SH-SY5Y (cell line): ENCODE measurements at regions not wholly inside any gene's neighbourhood (a gene's known extent, or its start where the extent isn't known, plus 50 kb on each side); places are given as distances from the start of the nearest gene placed in this dataset.

Experiments
- GATA2 ChIP-seq: IDR thresholded peaks from 2 replicates; pipeline ENCODE4 v1.6.1; 2011; ENCODE audit warnings: mild to moderate bottlenecking, low read depth, low read length
- GATA3 ChIP-seq: IDR thresholded peaks from 2 replicates; pipeline ENCODE4 v1.6.1; 2011; ENCODE audit warnings: low read depth, mild to moderate bottlenecking, low read length, moderate library complexity

- TF ChIP-seq GATA2 (no peak), GATA3 (no peak)
These were observed 460.8 kb upstream of the HS6ST1 start for GRCh38 chr2:128779301-128780095.

DNA sequence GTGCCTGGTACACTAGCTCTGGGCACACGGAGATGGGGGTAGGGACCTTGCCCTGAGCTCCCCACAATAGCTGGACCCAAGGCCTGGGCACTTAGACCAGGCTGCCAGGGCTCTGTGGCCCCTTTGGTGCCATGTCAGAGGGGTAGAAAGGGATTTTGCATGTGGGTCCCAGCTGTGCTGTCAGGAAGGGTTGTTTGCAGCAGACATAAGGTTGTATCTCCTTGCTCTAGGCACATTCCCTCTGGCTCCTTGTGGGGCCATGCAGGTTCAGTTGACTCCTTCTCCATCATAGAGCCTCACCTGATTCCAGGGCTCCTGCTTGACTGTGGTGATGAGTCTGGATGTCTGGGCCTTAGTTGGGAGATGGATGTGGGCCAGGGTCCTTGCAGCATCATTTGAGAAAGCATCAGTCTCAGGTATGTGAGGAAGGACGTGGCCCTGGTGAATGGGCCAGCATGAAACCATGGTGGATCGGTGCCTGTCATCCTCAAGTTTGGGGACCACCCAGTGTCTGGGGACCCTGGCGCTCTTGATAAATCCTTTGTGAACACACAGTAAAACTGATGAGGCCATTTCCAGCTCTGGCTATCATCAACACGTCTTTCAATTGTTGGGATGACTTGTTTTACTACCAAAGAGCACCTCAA is 461.9 kb upstream of the HS6ST1 start:
- TF ChIP-seq GATA3 (no peak), GATA2 (no peak)

- no peak for TF ChIP-seq GATA3
- TF ChIP-seq GATA2, result no peak
These were observed 462.5 kb upstream of the HS6ST1 start for GRCh38 chr2:128781166-128781565.

GRCh38 chr2:128781585-128782385 is 463.1 kb upstream of the HS6ST1 start:
- TF ChIP-seq GATA2, result no peak
- no peak for TF ChIP-seq GATA3

DNA sequence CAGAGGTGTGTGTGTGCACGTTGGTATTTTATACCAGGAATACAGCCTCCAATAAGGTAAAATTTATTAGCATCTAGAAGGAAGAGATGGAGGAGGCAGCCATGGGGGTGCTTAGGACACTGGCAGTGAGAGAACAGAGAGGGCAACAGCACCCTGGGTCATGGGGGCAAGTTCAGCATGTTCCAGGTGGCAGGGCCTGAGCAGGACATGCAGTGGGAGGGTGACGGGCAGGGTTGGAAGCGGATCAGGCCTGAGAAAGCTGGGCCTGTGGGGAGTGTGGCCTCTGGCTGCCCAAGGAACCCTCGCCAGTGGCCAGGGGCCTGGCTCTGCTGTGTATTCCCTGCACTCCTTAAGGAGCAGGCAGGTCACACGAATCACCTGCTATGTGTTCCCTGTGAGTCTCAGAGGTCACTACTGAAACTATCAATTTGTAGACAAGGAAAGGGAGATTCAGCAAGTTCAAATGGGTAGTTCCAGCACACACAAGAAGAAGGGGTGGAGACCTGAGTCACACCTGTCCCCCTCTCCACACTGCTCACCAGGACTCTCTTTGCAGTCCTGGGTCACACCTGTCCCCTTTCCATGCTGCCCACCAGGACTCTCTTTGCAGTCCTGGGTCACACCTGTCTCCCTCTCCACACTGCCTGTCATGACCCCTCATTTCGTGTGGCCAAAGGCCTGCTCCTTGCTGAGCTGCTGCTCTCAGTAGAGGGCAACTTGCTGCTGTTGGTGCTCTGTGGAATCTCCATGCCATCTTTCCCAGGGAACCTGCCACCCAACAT is 463.9 kb upstream of the HS6ST1 start:
- no peak for TF ChIP-seq GATA2
- TF ChIP-seq GATA3, result no peak

GRCh38 chr2:128783193-128783671 is 464.6 kb upstream of the HS6ST1 start:
- TF ChIP-seq GATA2 (no peak), GATA3 (no peak)

DNA sequence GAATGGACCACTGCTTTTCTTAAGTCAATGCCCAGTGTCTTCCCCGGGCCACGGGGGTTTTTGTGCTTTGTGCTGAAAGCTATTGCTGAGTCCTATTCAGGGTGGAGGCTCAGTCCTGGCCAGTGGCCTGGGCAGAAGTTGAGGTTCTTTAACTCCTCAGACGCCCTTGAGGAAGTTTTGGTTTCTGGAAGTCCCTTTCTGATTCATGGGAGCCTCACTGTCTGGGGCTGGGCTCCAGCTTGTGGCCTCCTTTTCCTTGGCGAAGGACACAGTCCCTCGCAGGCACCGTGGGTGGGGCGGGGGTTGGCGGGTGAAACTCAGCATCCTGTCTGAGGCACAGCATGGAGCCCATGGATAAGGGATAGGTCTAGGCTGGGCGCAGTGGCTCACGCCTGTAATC is 465.2 kb upstream of the HS6ST1 start:
- no peak for TF ChIP-seq GATA2
- TF ChIP-seq GATA3, result no peak

- TF ChIP-seq GATA3, result no peak
- no peak for TF ChIP-seq GATA2
These were observed 466.1 kb upstream of the HS6ST1 start for GRCh38 chr2:128784626-128785306.

DNA sequence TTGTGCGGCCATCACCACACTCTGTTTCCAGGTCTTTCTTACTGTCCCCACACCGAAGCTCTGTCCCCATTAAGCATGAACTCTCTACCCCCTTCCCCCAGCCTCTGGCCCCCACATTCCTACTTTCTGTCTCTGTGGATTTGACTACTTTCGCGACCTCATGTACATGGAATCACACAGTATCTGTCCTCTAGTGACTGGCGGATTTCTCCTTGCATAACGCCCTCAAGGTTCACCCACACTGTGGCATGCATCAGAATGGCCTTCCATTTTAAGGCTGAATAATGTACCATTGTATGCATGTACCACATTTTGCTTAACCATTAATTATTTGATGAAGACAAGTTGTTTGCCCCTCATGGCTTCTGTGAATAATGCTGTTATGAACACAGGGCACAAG is 467.6 kb upstream of the HS6ST1 start:
- TF ChIP-seq GATA3 (no peak), GATA2 (no peak)

GRCh38 chr2:128786741-128787478 is 468.2 kb upstream of the HS6ST1 start:
- TF ChIP-seq GATA2 (no peak), GATA3 (no peak)

DNA sequence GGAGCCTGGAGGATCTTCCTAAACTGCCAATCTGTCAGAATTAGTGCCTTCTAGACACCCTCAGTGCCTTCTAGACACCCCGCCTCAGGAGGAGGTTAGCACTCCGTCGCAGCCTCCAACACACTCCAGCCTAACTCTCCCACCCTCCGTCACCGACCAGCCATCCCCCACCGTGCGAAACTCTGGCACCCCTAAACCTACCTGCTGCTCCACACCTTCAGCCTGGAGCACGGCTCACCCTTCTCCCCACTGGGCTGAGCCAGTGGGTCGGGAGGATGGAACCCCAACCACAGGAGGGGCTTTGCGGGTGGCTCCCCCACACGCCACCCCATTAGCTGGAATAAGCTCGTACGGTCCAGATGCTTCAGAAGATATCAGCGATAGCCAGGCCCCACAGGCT is 468.9 kb upstream of the HS6ST1 start:
- no peak for TF ChIP-seq GATA3

- TF ChIP-seq GATA2 (no peak), GATA3 (no peak)
These were observed 470.1 kb upstream of the HS6ST1 start for GRCh38 chr2:128788636-128789220.
